K562 (cell line): ENCODE measurements at regions not wholly inside any gene's neighbourhood (a gene's known extent, or its start where the extent isn't known, plus 50 kb on each side); places are given as distances from the start of the nearest gene placed in this dataset.

Source experiments
- ADNP ChIP-seq: fragments of 200-800 bp; sonication (Bioruptor generic); IDR thresholded peaks from 2 replicates; pipeline ENCODE4 v1.6.1; 2016; ENCODE audit warnings: missing genetic modification characterization, missing compliant biosample characterization
- ETV5 ChIP-seq: sonication (generic); formaldehyde crosslinking; IDR thresholded peaks from 2 replicates; pipeline ENCODE4 v1.4.0; 2020; ENCODE audit warnings: low read depth, mild to moderate bottlenecking, missing genetic modification reagents
- GABPA ChIP-seq: fragments of 200-800 bp; sonication (Bioruptor generic); conservative IDR thresholded peaks from 2 replicates; pipeline ENCODE4 v1.6.1; 2016; ENCODE audit warnings: low read depth, missing genetic modification characterization, missing compliant biosample characterization
- LEF1 ChIP-seq: fragments of 450-650 bp; IDR thresholded peaks from 2 replicates; pipeline ENCODE4 v1.6.1; 2016; ENCODE audit warnings: mild to moderate bottlenecking
- RUNX1 ChIP-seq: sonication (generic); IDR thresholded peaks from 2 replicates; pipeline ENCODE4 v1.6.1; 2016; ENCODE audit warnings: antibody characterized with exemption, low read depth
- SMAD2 ChIP-seq: fragments of 150-350 bp; IDR thresholded peaks from 2 replicates; pipeline ENCODE4 v1.6.1; 2014; ENCODE audit warnings: low read depth, mild to moderate bottlenecking, low read length
- ZBTB5 ChIP-seq: fragments of 450-650 bp; IDR thresholded peaks from 2 replicates; pipeline ENCODE4 v1.6.1; 2017; ENCODE audit warnings: antibody characterized with exemption
- ZNF133 ChIP-seq: fragments of 250-450 bp; sonication (Bioruptor Pico); IDR thresholded peaks from 2 replicates; pipeline ENCODE4 v1.4.0; 2020; ENCODE audit warnings: mild to moderate bottlenecking
- ZNF165 ChIP-seq: fragments of 250-450 bp; sonication (Bioruptor Pico); IDR thresholded peaks from 2 replicates; pipeline ENCODE4 v1.4.0; 2020; ENCODE audit warnings: borderline replicate concordance
- ZNF780A ChIP-seq: fragments of 250-450 bp; sonication (Bioruptor Pico); IDR thresholded peaks from 2 replicates; pipeline ENCODE4 v1.5.0; 2021; ENCODE audit warnings: mild to moderate bottlenecking
- TF ChIP-seq, protein P1 (sequence below): fragments of 450-650 bp; IDR thresholded peaks from 2 replicates; pipeline ENCODE4 v1.6.1; 2016; ENCODE audit warnings: missing biosample characterization, missing genetic modification characterization
- TF ChIP-seq, protein P2 (sequence below): sonication (generic); formaldehyde crosslinking; IDR thresholded peaks from 2 replicates; pipeline ENCODE4 v1.8.0; 2022; ENCODE audit warnings: mild to moderate bottlenecking, missing genetic modification reagents

GRCh38 chr13:58207501-58207900 lies 576.0 kb downstream of the PCDH17 start (continued):
- TF ChIP-seq ZBTB5 (no peak), ZNF133 (CRISPR knock-in tag) (no peak), ADNP (no peak), ZNF165 (CRISPR knock-in tag) (no peak), ETV5 (no peak), SMAD2 (no peak), RUNX1 (no peak), GABPA (no peak), ZNF780A (no peak), LEF1 (no peak)
- TF ChIP-seq, protein P1, sequence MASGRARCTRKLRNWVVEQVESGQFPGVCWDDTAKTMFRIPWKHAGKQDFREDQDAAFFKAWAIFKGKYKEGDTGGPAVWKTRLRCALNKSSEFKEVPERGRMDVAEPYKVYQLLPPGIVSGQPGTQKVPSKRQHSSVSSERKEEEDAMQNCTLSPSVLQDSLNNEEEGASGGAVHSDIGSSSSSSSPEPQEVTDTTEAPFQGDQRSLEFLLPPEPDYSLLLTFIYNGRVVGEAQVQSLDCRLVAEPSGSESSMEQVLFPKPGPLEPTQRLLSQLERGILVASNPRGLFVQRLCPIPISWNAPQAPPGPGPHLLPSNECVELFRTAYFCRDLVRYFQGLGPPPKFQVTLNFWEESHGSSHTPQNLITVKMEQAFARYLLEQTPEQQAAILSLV, result no peak
- TF ChIP-seq, protein P2, sequence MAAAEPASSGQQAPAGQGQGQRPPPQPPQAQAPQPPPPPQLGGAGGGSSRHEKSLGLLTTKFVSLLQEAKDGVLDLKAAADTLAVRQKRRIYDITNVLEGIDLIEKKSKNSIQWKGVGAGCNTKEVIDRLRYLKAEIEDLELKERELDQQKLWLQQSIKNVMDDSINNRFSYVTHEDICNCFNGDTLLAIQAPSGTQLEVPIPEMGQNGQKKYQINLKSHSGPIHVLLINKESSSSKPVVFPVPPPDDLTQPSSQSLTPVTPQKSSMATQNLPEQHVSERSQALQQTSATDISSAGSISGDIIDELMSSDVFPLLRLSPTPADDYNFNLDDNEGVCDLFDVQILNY, result no peak
- TF ChIP-seq, all 486 proteins: peak for 0
